GM10248 (cell line): ENCODE measurements at regions not wholly inside any gene's neighbourhood (a gene's known extent, or its start where the extent isn't known, plus 50 kb on each side); places are given as distances from the start of the nearest gene placed in this dataset.

Experiments used
- CTCF ChIA-PET: fragments of 300-600 bp; sonication (Branson Sonifier 250); formaldehyde crosslinking; extraction: SDS; loops from one replicate; lab custom pipeline; 2021; ENCODE audit warnings: antibody characterized with exemption; lab: Yijun Ruan, JAX
- POLR2A ChIA-PET: fragments of 350-650 bp; sonication (Branson Sonifier 250); formaldehyde crosslinking; extraction: SDS; loops from one replicate; lab custom pipeline; 2020; ENCODE audit warnings: antibody characterized with exemption; lab: Yijun Ruan, JAX
- DNase-seq: peaks from one replicate; pipeline ENCODE4 v3.0.0; 2012; ENCODE audit errors: extremely low spot score
- CTCF ChIP-seq: IDR thresholded peaks from 2 replicates; pipeline ENCODE4 v1.5.1; 2012; ENCODE audit warnings: mild to moderate bottlenecking, low read depth; ENCODE audit errors: extremely low read depth, missing control alignments, control extremely low read depth

- POLR2A ChIA-PET = no interaction called here
- DNase-seq = no peak
- CTCF ChIA-PET = interaction anchor here (1.1 to 2.3 kb wide), 2 partner anchors 23 to 294 kb away, joined by 4 to 5 read pairs; no protein-coding TSS in a partner anchor
- no peak for TF ChIP-seq CTCF
Observed at GRCh38 chr2:48120759-48121242, 193.7 kb upstream of the FOXN2 start.

GRCh38 chr2:48122166-48122565, 192.3 kb upstream of the FOXN2 start:
- POLR2A ChIA-PET = no interaction called here
- CTCF ChIA-PET = no interaction called here
- no peak for DNase-seq
- no peak for TF ChIP-seq CTCF

GRCh38 chr2:48124592-48124991, 189.9 kb upstream of the FOXN2 start:
- no peak for TF ChIP-seq CTCF
- DNase-seq = no peak
- CTCF ChIA-PET = interaction anchor here (1.6 to 4.1 kb wide), 3 partner anchors 11 to 295 kb away, joined by 4 to 11 read pairs (median 6); no protein-coding TSS in a partner anchor
- POLR2A ChIA-PET = no interaction called here

DNA sequence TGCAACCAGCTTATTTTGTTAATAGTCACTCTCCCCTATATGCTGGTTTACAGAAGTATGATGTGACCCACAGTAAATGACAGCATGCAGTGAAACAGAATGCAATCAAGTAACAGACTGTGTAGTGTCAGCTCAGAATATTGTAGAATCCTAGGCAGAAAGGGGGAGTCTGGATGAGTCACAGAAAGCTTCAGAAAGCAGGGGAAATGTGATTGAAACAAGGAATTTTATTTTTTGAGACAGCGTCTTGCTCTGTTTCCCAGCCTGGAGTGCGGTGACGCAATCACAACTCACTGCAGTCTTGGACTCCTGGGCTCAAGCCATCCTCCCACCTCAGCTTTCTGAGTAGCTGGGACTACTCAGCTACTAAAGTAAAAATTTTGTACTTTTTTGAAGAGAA, 188.3 kb upstream of the FOXN2 start:
- POLR2A ChIA-PET = no interaction called here
- no peak for DNase-seq
- CTCF ChIA-PET = interaction anchor here (4.1 kb wide), 1 partner anchor 21 kb away, joined by 11 read pairs; no protein-coding TSS in a partner anchor
- no peak for TF ChIP-seq CTCF

- no peak for TF ChIP-seq CTCF
- DNase-seq = no peak
- POLR2A ChIA-PET = no interaction called here
- CTCF ChIA-PET = interaction anchor here (1.4 kb wide), 1 partner anchor 23 kb away, joined by 3 read pairs; no protein-coding TSS in a partner anchor
Observed at GRCh38 chr2:48127612-48128191, 186.8 kb upstream of the FOXN2 start.

- no peak for DNase-seq
- ChIA-PET POLR2A (no interaction called here), CTCF (no interaction called here)
- TF ChIP-seq CTCF = no peak
Observed at GRCh38 chr2:48129293-48129950, 185.1 kb upstream of the FOXN2 start.
